Suprapubic skin (tissue), 4 donors: ENCODE measurements at regions not wholly inside any gene's neighbourhood (a gene's known extent, or its start where the extent isn't known, plus 50 kb on each side); places are given as distances from the start of the nearest gene placed in this dataset.

ENCODE experiments used
- POLR2A ChIP-seq, 2 donors: fragments of 450-650 bp; IDR thresholded peaks; one replicate each; pipeline ENCODE4 v1.6.1; 2017; ENCODE audit warnings: antibody characterized with exemption in 2 of 2, mild to moderate bottlenecking in 2 of 2, moderate library complexity in 2 of 2
- POLR2AphosphoS5 ChIP-seq, 3 donors: sonication (generic); formaldehyde crosslinking; IDR thresholded peaks; one replicate each; pipeline ENCODE4 v1.6.1; 2017; ENCODE audit warnings: antibody characterized with exemption in 3 of 3
- TF ChIP-seq, protein P1 (sequence below), 2 donors: fragments of 200-600 bp in 1 of 2; fragments of 450-650 bp in 1 of 2; sonication (generic) in 1 of 2; IDR thresholded peaks; one replicate each; pipeline ENCODE4 v1.5.1; 2016 to 2019; ENCODE audit warnings: antibody characterized with exemption in 2 of 2, mild to moderate bottlenecking in 1 of 2, moderate library complexity in 1 of 2

DNA sequence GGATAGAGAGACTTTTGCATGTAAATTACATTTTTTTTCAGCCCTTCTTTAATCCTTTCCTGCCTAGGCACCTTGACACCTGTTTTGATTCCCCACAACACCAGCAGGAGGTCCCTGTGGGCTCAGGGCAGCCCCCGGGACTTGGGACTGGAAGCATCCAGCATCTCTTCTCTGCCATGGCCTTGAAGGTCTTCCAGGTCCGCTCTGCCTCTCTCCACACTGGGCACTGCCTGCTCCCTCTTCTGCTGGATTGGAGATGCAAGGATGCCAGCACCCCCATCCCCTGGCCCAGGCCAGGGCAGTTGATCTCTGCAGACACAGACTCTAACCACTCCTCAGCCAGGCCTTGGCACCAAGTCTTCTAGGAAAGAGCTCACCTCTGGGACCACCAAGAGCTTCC lies 134.5 kb upstream of the C14orf180 start:
- TF ChIP-seq POLR2A (IDR thresholded peaks at IDR 0.05) = no peak
- TF ChIP-seq, protein P1, sequence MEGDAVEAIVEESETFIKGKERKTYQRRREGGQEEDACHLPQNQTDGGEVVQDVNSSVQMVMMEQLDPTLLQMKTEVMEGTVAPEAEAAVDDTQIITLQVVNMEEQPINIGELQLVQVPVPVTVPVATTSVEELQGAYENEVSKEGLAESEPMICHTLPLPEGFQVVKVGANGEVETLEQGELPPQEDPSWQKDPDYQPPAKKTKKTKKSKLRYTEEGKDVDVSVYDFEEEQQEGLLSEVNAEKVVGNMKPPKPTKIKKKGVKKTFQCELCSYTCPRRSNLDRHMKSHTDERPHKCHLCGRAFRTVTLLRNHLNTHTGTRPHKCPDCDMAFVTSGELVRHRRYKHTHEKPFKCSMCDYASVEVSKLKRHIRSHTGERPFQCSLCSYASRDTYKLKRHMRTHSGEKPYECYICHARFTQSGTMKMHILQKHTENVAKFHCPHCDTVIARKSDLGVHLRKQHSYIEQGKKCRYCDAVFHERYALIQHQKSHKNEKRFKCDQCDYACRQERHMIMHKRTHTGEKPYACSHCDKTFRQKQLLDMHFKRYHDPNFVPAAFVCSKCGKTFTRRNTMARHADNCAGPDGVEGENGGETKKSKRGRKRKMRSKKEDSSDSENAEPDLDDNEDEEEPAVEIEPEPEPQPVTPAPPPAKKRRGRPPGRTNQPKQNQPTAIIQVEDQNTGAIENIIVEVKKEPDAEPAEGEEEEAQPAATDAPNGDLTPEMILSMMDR (IDR thresholded peaks at IDR 0.05) = no peak
- no peak for TF ChIP-seq POLR2AphosphoS5 (IDR thresholded peaks at IDR 0.05)
